GM23338 (cell line): ENCODE measurements at regions not wholly inside any gene's neighbourhood (a gene's known extent, or its start where the extent isn't known, plus 50 kb on each side); places are given as distances from the start of the nearest gene placed in this dataset.

Experiments used
- ATAC-seq: fragments of 200-7000 bp; cut with Tn5 transposase; 3 replicates; pipeline ENCODE4 v1.9.1; 2020
- DNase-seq: peaks from one replicate; pipeline ENCODE4 v3.0.0-alpha.2; 2015; ENCODE audit warnings: low spot score
- H2AFZ ChIP-seq: fragments of 200-600 bp; sonication (generic); 2 replicates; pipeline ENCODE4 v1.8.0; 2016; ENCODE audit warnings: antibody characterized with exemption, mild to moderate bottlenecking, moderate library complexity
- H3F3A ChIP-seq: fragments of 200-600 bp; sonication (generic); replicated peaks from 2 replicates; pipeline ENCODE4 v1.8.0; 2017; ENCODE audit warnings: antibody characterized with exemption, mixed run types, low read depth
- H3K27ac ChIP-seq: fragments of 200-600 bp; sonication (generic); 2 replicates; pipeline ENCODE4 v1.6.1; 2016; ENCODE audit warnings: low read depth
- H3K27me3 ChIP-seq: fragments of 200-600 bp; sonication (generic); 2 replicates; pipeline ENCODE4 v1.8.0; 2016; ENCODE audit warnings: mild to moderate bottlenecking, mixed run types, moderate library complexity; ENCODE audit not compliant: insufficient read depth
- H3K36me3 ChIP-seq: fragments of 200-600 bp; sonication (generic); 2 replicates; pipeline ENCODE4 v1.8.0; 2016; ENCODE audit warnings: mild to moderate bottlenecking; ENCODE audit not compliant: insufficient read depth
- H3K4me1 ChIP-seq: fragments of 200-600 bp; sonication (generic); 2 replicates; pipeline ENCODE4 v1.8.0; 2016; ENCODE audit warnings: mild to moderate bottlenecking, moderate library complexity; ENCODE audit not compliant: insufficient read depth
- H3K4me2 ChIP-seq: fragments of 200-600 bp; sonication (generic); 2 replicates; pipeline ENCODE4 v1.7.1; 2017; ENCODE audit warnings: mixed run types
- H3K4me3 ChIP-seq: fragments of 200-600 bp; sonication (generic); 2 replicates; pipeline ENCODE4 v1.6.1; 2016; ENCODE audit warnings: mixed run types
- H3K79me2 ChIP-seq: fragments of 200-600 bp; sonication (generic); replicated peaks from 2 replicates; pipeline ENCODE4 v1.8.0; 2017; ENCODE audit warnings: mild to moderate bottlenecking; ENCODE audit not compliant: insufficient read depth
- H3K9me2 ChIP-seq: fragments of 200-600 bp; sonication (generic); 2 replicates; pipeline ENCODE4 v1.8.0; 2017; ENCODE audit not compliant: insufficient read depth
- H4K20me1 ChIP-seq: fragments of 200-600 bp; sonication (generic); replicated peaks from 2 replicates; pipeline ENCODE4 v1.8.0; 2017; ENCODE audit warnings: mild to moderate bottlenecking; ENCODE audit not compliant: insufficient read depth
- H3K27ac Mint-ChIP-seq: 2 replicates; pipeline ENCODE4 v1.8.0; 2020; ENCODE audit warnings: inconsistent platforms, mild to moderate bottlenecking, moderate library complexity, mixed read lengths
- H3K27me3 Mint-ChIP-seq: 3 replicates; pipeline ENCODE4 v1.8.0; 2022; ENCODE audit warnings: low read depth, mild to moderate bottlenecking, moderate library complexity, mixed read lengths, inconsistent platforms; ENCODE audit not compliant: insufficient read depth, poor library complexity
- H3K36me3 Mint-ChIP-seq: 3 replicates; pipeline ENCODE4 v1.8.0; 2021; ENCODE audit warnings: low read depth, mild to moderate bottlenecking, inconsistent platforms, moderate library complexity, mixed read lengths
- H3K4me1 Mint-ChIP-seq: 3 replicates; pipeline ENCODE4 v1.8.0; 2020; ENCODE audit warnings: mild to moderate bottlenecking, inconsistent platforms, mixed read lengths
- H3K4me3 Mint-ChIP-seq: 3 replicates; pipeline ENCODE4 v1.8.0; 2021; ENCODE audit warnings: moderate library complexity, mild to moderate bottlenecking, inconsistent platforms, mixed read lengths
- H3K9me3 Mint-ChIP-seq: 3 replicates; pipeline ENCODE4 v1.8.0; 2020; ENCODE audit warnings: moderate library complexity, mild to moderate bottlenecking, inconsistent platforms, mixed read lengths
- CREB1 ChIP-seq: fragments of 250-450 bp; sonication (Bioruptor Pico); IDR thresholded peaks from 2 replicates; pipeline ENCODE4 v1.5.0; 2020; ENCODE audit warnings: low read depth, mild to moderate bottlenecking, moderate library complexity
- EZH2 ChIP-seq: fragments of 200-600 bp; sonication (generic); IDR thresholded peaks from one replicate; pipeline ENCODE4 v1.8.0; 2017; ENCODE audit warnings: antibody characterized with exemption, mild to moderate bottlenecking, low read depth; ENCODE audit not compliant: unreplicated experiment
- EZH2phosphoT487 ChIP-seq: fragments of 200-600 bp; sonication (generic); IDR thresholded peaks from one replicate; pipeline ENCODE4 v1.8.1; 2018; ENCODE audit warnings: antibody characterized with exemption; ENCODE audit not compliant: unreplicated experiment
- JUNB ChIP-seq: IDR thresholded peaks from one replicate; pipeline ENCODE4 v1.6.1; 2016; ENCODE audit warnings: antibody characterized with exemption; ENCODE audit not compliant: unreplicated experiment
- NANOG ChIP-seq: IDR thresholded peaks from 2 replicates; pipeline ENCODE4 v1.6.1; 2016; ENCODE audit warnings: antibody characterized with exemption, borderline replicate concordance
- POLR2AphosphoS5 ChIP-seq: IDR thresholded peaks from 2 replicates; pipeline ENCODE4 v1.6.1; 2016; ENCODE audit warnings: antibody characterized with exemption, low read depth
- STAT1 ChIP-seq: IDR thresholded peaks from one replicate; pipeline ENCODE4 v1.6.1; 2016; ENCODE audit warnings: antibody characterized with exemption; ENCODE audit not compliant: unreplicated experiment
- ZNF114 ChIP-seq: fragments of 250-450 bp; sonication (Bioruptor Pico); IDR thresholded peaks from 2 replicates; pipeline ENCODE4 v1.5.0; 2020; ENCODE audit warnings: mild to moderate bottlenecking, moderate library complexity
- ZNF331 ChIP-seq: fragments of 250-450 bp; sonication (Bioruptor Pico); IDR thresholded peaks from 2 replicates; pipeline ENCODE4 v1.5.0; 2020; ENCODE audit warnings: low read depth, mild to moderate bottlenecking, moderate library complexity
- TF ChIP-seq, protein P1 (sequence below): fragments of 250-450 bp; sonication (Bioruptor Pico); IDR thresholded peaks from 2 replicates; pipeline ENCODE4 v1.5.0; 2020; ENCODE audit warnings: mild to moderate bottlenecking, moderate library complexity
- TF ChIP-seq, protein P2 (sequence below): IDR thresholded peaks from 2 replicates; pipeline ENCODE4 v1.6.1; 2016; ENCODE audit warnings: antibody characterized with exemption
- TF ChIP-seq, protein P3 (sequence below), 2 experiments: fragments of 200-600 bp in 1 of 2; sonication (generic) in 1 of 2; conservative IDR thresholded peaks; 2 replicates each; pipeline versions ENCODE4 v1.5.1 to v1.6.1; 2016 to 2017; ENCODE audit warnings: antibody characterized with exemption in 2 of 2, low read depth in 2 of 2, mild to moderate bottlenecking in 2 of 2, moderate library complexity in 1 of 2
- TF ChIP-seq, protein P4 (sequence below): IDR thresholded peaks from one replicate; pipeline ENCODE4 v1.6.1; 2018; ENCODE audit warnings: antibody characterized with exemption; ENCODE audit not compliant: unreplicated experiment

DNA sequence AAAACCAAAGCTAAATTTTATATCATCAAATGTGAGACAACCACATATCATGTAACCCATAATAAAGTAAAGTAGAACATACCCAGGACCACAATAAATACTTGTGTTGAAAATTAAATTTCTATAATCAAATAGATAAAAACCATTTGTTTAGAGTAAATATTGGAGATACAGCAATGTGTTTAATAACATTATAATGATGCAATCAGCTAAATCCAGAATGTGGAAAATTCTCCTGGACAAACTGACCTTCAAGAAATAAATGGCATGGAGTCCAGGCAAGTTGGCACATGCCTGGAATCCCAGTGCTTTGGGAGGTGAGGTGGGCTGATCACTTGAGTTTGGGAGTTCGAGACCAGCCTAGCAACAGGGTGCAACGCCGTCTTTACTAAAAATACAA, 84.0 kb downstream of the GPX5 start:
- H3K27ac Mint-ChIP-seq: no peak overlapping the region
- Histone ChIP-seq H3K27ac (no peak overlapping the region), H3K4me2 (no peak overlapping the region), H4K20me1 (no peaks in the 10 kb centered on the region), H2AFZ (no peak overlapping the region), H3K9me2 (no peaks in the 10 kb centered on the region), H3F3A (no peaks in the 10 kb centered on the region), H3K4me3 (no peak overlapping the region), H3K4me1 (peaks cover 5% of the 10 kb centered on the region), H3K36me3 (no peaks in the 10 kb centered on the region), H3K79me2 (no peaks in the 10 kb centered on the region), H3K27me3 (no peaks in the 10 kb centered on the region)
- no peak for DNase-seq
- ATAC-seq: no peak
- H3K4me1 Mint-ChIP-seq: peaks cover 8% of the 10 kb centered on the region; the same call in 2 of the 3 replicates
- H3K27me3 Mint-ChIP-seq: peaks cover 17% of the 10 kb centered on the region
- TF ChIP-seq ZNF331 (CRISPR knock-in tag) (no peak), ZNF114 (CRISPR knock-in tag) (no peak), STAT1 (no peak), EZH2 (no peak), NANOG (no peak), JUNB (no peak), CREB1 (no peak), POLR2AphosphoS5 (no peak), EZH2phosphoT487 (no peak)
- TF ChIP-seq, protein P1, sequence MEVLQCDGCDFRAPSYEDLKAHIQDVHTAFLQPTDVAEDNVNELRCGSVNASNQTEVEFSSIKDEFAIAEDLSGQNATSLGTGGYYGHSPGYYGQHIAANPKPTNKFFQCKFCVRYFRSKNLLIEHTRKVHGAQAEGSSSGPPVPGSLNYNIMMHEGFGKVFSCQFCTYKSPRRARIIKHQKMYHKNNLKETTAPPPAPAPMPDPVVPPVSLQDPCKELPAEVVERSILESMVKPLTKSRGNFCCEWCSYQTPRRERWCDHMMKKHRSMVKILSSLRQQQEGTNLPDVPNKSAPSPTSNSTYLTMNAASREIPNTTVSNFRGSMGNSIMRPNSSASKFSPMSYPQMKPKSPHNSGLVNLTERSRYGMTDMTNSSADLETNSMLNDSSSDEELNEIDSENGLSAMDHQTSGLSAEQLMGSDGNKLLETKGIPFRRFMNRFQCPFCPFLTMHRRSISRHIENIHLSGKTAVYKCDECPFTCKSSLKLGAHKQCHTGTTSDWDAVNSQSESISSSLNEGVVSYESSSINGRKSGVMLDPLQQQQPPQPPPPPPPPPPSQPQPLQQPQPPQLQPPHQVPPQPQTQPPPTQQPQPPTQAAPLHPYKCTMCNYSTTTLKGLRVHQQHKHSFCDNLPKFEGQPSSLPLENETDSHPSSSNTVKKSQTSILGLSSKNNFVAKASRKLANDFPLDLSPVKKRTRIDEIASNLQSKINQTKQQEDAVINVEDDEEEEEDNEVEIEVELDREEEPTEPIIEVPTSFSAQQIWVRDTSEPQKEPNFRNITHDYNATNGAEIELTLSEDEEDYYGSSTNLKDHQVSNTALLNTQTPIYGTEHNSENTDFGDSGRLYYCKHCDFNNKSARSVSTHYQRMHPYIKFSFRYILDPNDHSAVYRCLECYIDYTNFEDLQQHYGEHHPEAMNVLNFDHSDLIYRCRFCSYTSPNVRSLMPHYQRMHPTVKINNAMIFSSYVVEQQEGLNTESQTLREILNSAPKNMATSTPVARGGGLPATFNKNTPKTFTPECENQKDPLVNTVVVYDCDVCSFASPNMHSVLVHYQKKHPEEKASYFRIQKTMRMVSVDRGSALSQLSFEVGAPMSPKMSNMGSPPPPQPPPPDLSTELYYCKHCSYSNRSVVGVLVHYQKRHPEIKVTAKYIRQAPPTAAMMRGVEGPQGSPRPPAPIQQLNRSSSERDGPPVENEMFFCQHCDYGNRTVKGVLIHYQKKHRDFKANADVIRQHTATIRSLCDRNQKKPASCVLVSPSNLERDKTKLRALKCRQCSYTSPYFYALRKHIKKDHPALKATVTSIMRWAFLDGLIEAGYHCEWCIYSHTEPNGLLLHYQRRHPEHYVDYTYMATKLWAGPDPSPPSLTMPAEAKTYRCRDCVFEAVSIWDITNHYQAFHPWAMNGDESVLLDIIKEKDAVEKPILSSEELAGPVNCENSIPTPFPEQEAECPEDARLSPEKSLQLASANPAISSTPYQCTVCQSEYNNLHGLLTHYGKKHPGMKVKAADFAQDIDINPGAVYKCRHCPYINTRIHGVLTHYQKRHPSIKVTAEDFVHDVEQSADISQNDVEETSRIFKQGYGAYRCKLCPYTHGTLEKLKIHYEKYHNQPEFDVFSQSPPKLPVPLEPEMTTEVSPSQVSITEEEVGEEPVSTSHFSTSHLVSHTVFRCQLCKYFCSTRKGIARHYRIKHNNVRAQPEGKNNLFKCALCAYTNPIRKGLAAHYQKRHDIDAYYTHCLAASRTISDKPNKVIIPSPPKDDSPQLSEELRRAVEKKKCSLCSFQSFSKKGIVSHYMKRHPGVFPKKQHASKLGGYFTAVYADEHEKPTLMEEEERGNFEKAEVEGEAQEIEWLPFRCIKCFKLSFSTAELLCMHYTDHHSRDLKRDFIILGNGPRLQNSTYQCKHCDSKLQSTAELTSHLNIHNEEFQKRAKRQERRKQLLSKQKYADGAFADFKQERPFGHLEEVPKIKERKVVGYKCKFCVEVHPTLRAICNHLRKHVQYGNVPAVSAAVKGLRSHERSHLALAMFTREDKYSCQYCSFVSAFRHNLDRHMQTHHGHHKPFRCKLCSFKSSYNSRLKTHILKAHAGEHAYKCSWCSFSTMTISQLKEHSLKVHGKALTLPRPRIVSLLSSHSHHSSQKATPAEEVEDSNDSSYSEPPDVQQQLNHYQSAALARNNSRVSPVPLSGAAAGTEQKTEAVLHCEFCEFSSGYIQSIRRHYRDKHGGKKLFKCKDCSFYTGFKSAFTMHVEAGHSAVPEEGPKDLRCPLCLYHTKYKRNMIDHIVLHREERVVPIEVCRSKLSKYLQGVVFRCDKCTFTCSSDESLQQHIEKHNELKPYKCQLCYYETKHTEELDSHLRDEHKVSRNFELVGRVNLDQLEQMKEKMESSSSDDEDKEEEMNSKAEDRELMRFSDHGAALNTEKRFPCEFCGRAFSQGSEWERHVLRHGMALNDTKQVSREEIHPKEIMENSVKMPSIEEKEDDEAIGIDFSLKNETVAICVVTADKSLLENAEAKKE: no peak
- TF ChIP-seq, protein P2, sequence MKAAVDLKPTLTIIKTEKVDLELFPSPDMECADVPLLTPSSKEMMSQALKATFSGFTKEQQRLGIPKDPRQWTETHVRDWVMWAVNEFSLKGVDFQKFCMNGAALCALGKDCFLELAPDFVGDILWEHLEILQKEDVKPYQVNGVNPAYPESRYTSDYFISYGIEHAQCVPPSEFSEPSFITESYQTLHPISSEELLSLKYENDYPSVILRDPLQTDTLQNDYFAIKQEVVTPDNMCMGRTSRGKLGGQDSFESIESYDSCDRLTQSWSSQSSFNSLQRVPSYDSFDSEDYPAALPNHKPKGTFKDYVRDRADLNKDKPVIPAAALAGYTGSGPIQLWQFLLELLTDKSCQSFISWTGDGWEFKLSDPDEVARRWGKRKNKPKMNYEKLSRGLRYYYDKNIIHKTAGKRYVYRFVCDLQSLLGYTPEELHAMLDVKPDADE: no peak
- TF ChIP-seq, protein P3, sequence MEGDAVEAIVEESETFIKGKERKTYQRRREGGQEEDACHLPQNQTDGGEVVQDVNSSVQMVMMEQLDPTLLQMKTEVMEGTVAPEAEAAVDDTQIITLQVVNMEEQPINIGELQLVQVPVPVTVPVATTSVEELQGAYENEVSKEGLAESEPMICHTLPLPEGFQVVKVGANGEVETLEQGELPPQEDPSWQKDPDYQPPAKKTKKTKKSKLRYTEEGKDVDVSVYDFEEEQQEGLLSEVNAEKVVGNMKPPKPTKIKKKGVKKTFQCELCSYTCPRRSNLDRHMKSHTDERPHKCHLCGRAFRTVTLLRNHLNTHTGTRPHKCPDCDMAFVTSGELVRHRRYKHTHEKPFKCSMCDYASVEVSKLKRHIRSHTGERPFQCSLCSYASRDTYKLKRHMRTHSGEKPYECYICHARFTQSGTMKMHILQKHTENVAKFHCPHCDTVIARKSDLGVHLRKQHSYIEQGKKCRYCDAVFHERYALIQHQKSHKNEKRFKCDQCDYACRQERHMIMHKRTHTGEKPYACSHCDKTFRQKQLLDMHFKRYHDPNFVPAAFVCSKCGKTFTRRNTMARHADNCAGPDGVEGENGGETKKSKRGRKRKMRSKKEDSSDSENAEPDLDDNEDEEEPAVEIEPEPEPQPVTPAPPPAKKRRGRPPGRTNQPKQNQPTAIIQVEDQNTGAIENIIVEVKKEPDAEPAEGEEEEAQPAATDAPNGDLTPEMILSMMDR (conservative IDR thresholded peaks at IDR 0.05; ENCODE audit: low read depth in 2 of 2): no peak
- TF ChIP-seq, protein P4, sequence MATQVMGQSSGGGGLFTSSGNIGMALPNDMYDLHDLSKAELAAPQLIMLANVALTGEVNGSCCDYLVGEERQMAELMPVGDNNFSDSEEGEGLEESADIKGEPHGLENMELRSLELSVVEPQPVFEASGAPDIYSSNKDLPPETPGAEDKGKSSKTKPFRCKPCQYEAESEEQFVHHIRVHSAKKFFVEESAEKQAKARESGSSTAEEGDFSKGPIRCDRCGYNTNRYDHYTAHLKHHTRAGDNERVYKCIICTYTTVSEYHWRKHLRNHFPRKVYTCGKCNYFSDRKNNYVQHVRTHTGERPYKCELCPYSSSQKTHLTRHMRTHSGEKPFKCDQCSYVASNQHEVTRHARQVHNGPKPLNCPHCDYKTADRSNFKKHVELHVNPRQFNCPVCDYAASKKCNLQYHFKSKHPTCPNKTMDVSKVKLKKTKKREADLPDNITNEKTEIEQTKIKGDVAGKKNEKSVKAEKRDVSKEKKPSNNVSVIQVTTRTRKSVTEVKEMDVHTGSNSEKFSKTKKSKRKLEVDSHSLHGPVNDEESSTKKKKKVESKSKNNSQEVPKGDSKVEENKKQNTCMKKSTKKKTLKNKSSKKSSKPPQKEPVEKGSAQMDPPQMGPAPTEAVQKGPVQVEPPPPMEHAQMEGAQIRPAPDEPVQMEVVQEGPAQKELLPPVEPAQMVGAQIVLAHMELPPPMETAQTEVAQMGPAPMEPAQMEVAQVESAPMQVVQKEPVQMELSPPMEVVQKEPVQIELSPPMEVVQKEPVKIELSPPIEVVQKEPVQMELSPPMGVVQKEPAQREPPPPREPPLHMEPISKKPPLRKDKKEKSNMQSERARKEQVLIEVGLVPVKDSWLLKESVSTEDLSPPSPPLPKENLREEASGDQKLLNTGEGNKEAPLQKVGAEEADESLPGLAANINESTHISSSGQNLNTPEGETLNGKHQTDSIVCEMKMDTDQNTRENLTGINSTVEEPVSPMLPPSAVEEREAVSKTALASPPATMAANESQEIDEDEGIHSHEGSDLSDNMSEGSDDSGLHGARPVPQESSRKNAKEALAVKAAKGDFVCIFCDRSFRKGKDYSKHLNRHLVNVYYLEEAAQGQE: no peak
- peaks cover 5% of the 10 kb centered on the region; the same call in 2 of the 3 replicates for H3K9me3 Mint-ChIP-seq
- H3K4me3 Mint-ChIP-seq: no peak overlapping the region
- H3K36me3 Mint-ChIP-seq: no peaks in the 10 kb centered on the region
